ENCODE measurements at regions not wholly inside any gene's neighbourhood (a gene's known extent, or its start where the extent isn't known, plus 50 kb on each side); places are given as distances from the start of the nearest gene placed in this dataset.

GRCh38 chr22:22394591-22394990, 114.0 kb downstream of the ZNF280B start:
- TF ChIP-seq ZNF8 (CRISPR knock-in tag; IDR thresholded peaks at IDR 0.05) (no peak), ARNTL (CRISPR knock-in tag; IDR thresholded peaks at IDR 0.05; ENCODE audit: borderline replicate concordance, low read depth) (no peak), RARB (CRISPR knock-in tag; IDR thresholded peaks at IDR 0.05) (no peak)
